ENCODE measurements at regions not wholly inside any gene's neighbourhood (a gene's known extent, or its start where the extent isn't known, plus 50 kb on each side); places are given as distances from the start of the nearest gene placed in this dataset.

DNA sequence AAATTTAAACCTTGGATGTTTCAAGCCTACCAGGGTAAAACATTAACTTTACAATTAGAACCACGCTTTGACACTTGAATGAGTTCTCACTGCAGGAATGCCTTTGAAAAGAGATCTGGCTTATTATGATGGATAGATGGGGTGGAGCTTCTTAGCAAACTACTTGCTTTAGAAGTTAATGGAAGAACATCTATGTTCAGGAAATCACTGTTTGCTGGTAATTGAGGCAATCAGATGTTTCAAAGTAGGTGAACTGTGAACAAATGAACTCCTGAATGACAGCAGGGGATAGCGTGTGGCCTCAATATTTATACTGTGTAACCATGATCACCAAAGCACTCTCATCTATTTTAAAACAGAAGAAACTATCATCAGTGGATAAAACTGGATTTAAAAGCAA lies 383.6 kb downstream of the PIK3C3 start (continued):
- no peak for TF ChIP-seq FOXK2 (conservative IDR thresholded peaks at IDR 0.05 in 1 of 2, IDR thresholded peaks at IDR 0.05 in 1 of 2; ENCODE audit: low read depth in 2 of 2)

- no peaks in the 10 kb centered on the region for H3K9me3 ChIP-seq (replicated peaks; ENCODE audit: control insufficient read depth, insufficient read depth, low read depth, low read length)
- no peak overlapping the region for H3K27ac ChIP-seq (ENCODE audit: extremely low read depth, low read depth, low read length)
- H3K27me3 ChIP-seq (ENCODE audit: control insufficient read depth in 2 of 2, insufficient read depth in 2 of 2, low read length in 2 of 2) = no peaks in the 10 kb centered on the region
- H3K36me3 ChIP-seq (ENCODE audit: control insufficient read depth, insufficient read depth, low read length) = no peaks in the 10 kb centered on the region
- 0% methylated on average over 4 of the region's 4 CpGs for WGBS (ENCODE audit: insufficient coverage, low coverage, missing lambda C conversion rate)
- DNase-seq (ENCODE audit: extremely low read depth in 1 of 4, low spot score in 3 of 4) = no peak
- intact Hi-C loops (cut with micrococcal nuclease) = no loop called here
- in situ Hi-C loops (cut with MboI) = no loop called here
- ChIA-PET POLR2A (no interaction called here), CTCF (ENCODE audit: low intra/inter-chr PET ratio) (no interaction called here)
- TF ChIP-seq STAT6 (CRISPR knock-in tag; IDR thresholded peaks at IDR 0.05) = no peak
- no peak for TF ChIP-seq RCOR1 (IDR thresholded peaks at IDR 0.05; ENCODE audit: borderline replicate concordance in 1 of 2, low read depth in 2 of 2, low read length in 2 of 2)
- TF ChIP-seq, protein P1, sequence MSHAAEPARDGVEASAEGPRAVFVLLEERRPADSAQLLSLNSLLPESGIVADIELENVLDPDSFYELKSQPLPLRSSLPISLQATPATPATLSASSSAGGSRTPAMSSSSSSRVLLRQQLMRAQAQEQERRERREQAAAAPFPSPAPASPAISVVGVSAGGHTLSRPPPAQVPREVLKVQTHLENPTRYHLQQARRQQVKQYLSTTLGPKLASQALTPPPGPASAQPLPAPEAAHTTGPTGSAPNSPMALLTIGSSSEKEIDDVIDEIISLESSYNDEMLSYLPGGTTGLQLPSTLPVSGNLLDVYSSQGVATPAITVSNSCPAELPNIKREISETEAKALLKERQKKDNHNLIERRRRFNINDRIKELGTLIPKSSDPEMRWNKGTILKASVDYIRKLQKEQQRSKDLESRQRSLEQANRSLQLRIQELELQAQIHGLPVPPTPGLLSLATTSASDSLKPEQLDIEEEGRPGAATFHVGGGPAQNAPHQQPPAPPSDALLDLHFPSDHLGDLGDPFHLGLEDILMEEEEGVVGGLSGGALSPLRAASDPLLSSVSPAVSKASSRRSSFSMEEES (CRISPR knock-in tag; IDR thresholded peaks at IDR 0.05) = no peak
- no peak for TF ChIP-seq GABPB2 (CRISPR knock-in tag; conservative IDR thresholded peaks at IDR 0.05)
- no peak for TF ChIP-seq RBM39 (optimal IDR thresholded peaks at IDR 0.05; ENCODE audit: low read depth, low read length)
- TF ChIP-seq, protein P2, sequence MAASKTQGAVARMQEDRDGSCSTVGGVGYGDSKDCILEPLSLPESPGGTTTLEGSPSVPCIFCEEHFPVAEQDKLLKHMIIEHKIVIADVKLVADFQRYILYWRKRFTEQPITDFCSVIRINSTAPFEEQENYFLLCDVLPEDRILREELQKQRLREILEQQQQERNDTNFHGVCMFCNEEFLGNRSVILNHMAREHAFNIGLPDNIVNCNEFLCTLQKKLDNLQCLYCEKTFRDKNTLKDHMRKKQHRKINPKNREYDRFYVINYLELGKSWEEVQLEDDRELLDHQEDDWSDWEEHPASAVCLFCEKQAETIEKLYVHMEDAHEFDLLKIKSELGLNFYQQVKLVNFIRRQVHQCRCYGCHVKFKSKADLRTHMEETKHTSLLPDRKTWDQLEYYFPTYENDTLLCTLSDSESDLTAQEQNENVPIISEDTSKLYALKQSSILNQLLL (CRISPR knock-in tag; IDR thresholded peaks at IDR 0.05; ENCODE audit: borderline replicate concordance) = no peak
- no peak for TF ChIP-seq MAFK (IDR thresholded peaks at IDR 0.05; ENCODE audit: low read length)
- TF ChIP-seq POLR2H (tag; IDR thresholded peaks at IDR 0.05; ENCODE audit: low read depth) = no peak
- no peak for TF ChIP-seq SMARCC2 (IDR thresholded peaks at IDR 0.05; ENCODE audit: low read depth)
- no peak for TF ChIP-seq ZC3H8 (IDR thresholded peaks at IDR 0.05)
- no peak for TF ChIP-seq ZNF124 (CRISPR knock-in tag; IDR thresholded peaks at IDR 0.05)
- TF ChIP-seq CREM (IDR thresholded peaks at IDR 0.05; ENCODE audit: low read depth) = no peak
- TF ChIP-seq RNF2 (IDR thresholded peaks at IDR 0.05) = no peak
- no peak for TF ChIP-seq HDAC2 (IDR thresholded peaks at IDR 0.05)
- TF ChIP-seq ZNF217 (CRISPR knock-in tag; IDR thresholded peaks at IDR 0.05) = no peak
- H4K20me1 ChIP-seq (replicated peaks; ENCODE audit: control insufficient read depth, insufficient read depth, low read length) = no peaks in the 10 kb centered on the region
- no peak overlapping the region for H3K4me3 ChIP-seq
- ATAC-seq = no peak
- no peak overlapping the region for H2AFZ ChIP-seq (ENCODE audit: low read depth, low read length)
- no peaks in the 10 kb centered on the region for H3K79me2 ChIP-seq (ENCODE audit: control insufficient read depth, insufficient read depth, low read length)
- H3K4me2 ChIP-seq (ENCODE audit: insufficient read depth, low read length) = no peak overlapping the region
- no peak overlapping the region for H3K9ac ChIP-seq (ENCODE audit: insufficient read depth in 1 of 2, low read depth in 2 of 2, low read length in 2 of 2)
- no peaks in the 10 kb centered on the region for H3K9me1 ChIP-seq (ENCODE audit: control insufficient read depth, insufficient read depth, low read length)
- no peaks in the 10 kb centered on the region for H3K4me1 ChIP-seq (replicated peaks in 1 of 2; ENCODE audit: control insufficient read depth in 2 of 2, insufficient read depth in 2 of 2, low read length in 2 of 2)
- BruUV-seq (replicated peaks) = no TSS peak
- FAIRE-seq = no peak
Measured at GRCh38 chr18:42339372-42339771, 384.3 kb downstream of the PIK3C3 start.
